ENCODE measurements at regions not wholly inside any gene's neighbourhood (a gene's known extent, or its start where the extent isn't known, plus 50 kb on each side); places are given as distances from the start of the nearest gene placed in this dataset.

DNA sequence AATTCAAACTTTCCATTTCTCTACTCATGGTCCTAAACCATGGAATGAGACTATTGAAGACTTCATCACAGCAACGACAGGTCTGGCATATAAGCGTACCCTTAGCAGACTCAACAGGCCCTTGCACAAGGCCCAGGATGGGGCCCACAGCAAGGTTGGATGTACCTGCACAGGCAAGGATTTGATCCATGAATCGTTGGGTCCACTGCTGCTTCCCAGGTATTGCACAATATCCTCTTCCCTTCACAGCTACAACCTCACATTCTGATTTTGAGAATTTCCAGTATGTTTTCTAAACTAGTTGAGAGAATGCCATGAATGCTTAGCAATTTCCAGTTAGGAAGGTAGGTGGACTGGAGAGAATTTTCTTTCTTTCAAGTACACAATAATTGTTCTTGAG, 515.8 kb downstream of the SUCLG1 start:
- TF ChIP-seq, protein P1, sequence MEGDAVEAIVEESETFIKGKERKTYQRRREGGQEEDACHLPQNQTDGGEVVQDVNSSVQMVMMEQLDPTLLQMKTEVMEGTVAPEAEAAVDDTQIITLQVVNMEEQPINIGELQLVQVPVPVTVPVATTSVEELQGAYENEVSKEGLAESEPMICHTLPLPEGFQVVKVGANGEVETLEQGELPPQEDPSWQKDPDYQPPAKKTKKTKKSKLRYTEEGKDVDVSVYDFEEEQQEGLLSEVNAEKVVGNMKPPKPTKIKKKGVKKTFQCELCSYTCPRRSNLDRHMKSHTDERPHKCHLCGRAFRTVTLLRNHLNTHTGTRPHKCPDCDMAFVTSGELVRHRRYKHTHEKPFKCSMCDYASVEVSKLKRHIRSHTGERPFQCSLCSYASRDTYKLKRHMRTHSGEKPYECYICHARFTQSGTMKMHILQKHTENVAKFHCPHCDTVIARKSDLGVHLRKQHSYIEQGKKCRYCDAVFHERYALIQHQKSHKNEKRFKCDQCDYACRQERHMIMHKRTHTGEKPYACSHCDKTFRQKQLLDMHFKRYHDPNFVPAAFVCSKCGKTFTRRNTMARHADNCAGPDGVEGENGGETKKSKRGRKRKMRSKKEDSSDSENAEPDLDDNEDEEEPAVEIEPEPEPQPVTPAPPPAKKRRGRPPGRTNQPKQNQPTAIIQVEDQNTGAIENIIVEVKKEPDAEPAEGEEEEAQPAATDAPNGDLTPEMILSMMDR (IDR thresholded peaks at IDR 0.05; ENCODE audit: borderline replicate concordance, extremely low read depth, low read length, poor library complexity, severe bottlenecking) = no peak
- TF ChIP-seq EZH2 (IDR thresholded peaks at IDR 0.05; ENCODE audit: borderline replicate concordance, low read depth, low read length, severe bottlenecking) = no peak
